GM12878 (cell line): ENCODE measurements at regions not wholly inside any gene's neighbourhood (a gene's known extent, or its start where the extent isn't known, plus 50 kb on each side); places are given as distances from the start of the nearest gene placed in this dataset.

Experiments
- ATAC-seq: fragments of 200-7000 bp; cut with Tn5 transposase; 3 replicates; pipeline ENCODE4 v1.9.1; 2020; ENCODE audit warnings: mild to moderate bottlenecking, moderate library complexity
- BruUV-seq: library from RNA; stranded (reverse); fragments of 400-500 nt; replicated peaks from 2 replicates; lab custom pipeline; 2021; lab: Mats Ljungman, UMichigan
- CTCF ChIA-PET: fragments of 300-600 bp; sonication (Branson Sonifier 250); formaldehyde crosslinking; extraction: SDS; loops from one replicate; lab custom pipeline; 2021; ENCODE audit warnings: inconsistent platforms; lab: Yijun Ruan, JAX
- POLR2A ChIA-PET: fragments of 350-600 bp; formaldehyde crosslinking; extraction: SDS; loops from one replicate; lab custom pipeline; 2021; ENCODE audit warnings: inconsistent platforms; lab: Charles Lee
- RAD21 ChIA-PET: fragments of 300-600 bp; sonication (Branson Sonifier 250); formaldehyde crosslinking; loops from one replicate; lab custom pipeline; 2023; ENCODE audit warnings: antibody characterized with exemption; ENCODE audit not compliant: unreplicated experiment; lab: Charles Lee
- SMC1A ChIA-PET: fragments of 300-600 bp; sonication (Branson Sonifier 250); formaldehyde crosslinking; loops from one replicate; lab custom pipeline; 2023; ENCODE audit not compliant: unreplicated experiment, uncharacterized antibody; lab: Charles Lee
- DNase-seq: peaks from one replicate; pipeline ENCODE4 v3.0.0-alpha.2; 2011; ENCODE audit warnings: low read depth, low spot score
- FAIRE-seq: peaks from 3 replicates; lab custom pipeline; 2011; peaks lifted over from hg19 to GRCh38; lab: Jason Lieb, UNC
- H2AFZ ChIP-seq: 2 replicates; pipeline ENCODE4 v1.6.0; 2011; ENCODE audit warnings: low read depth, low read length, control low read depth; ENCODE audit not compliant: control insufficient read depth
- H3K27ac ChIP-seq: 2 replicates; pipeline ENCODE4 v1.5.1; 2011; ENCODE audit warnings: control low read depth; ENCODE audit not compliant: control insufficient read depth, insufficient read depth
- H3K27me3 ChIP-seq, 2 experiments: replicated peaks in 1 of 2; 2 replicates each; pipeline versions ENCODE4 v1.6.0 to v1.6.1; 2011; ENCODE audit warnings: low read length in 1 of 2; ENCODE audit not compliant: control insufficient read depth in 2 of 2, insufficient read depth in 2 of 2
- H3K36me3 ChIP-seq, 2 experiments: 2 replicates each; pipeline ENCODE4 v1.5.1; 2011; ENCODE audit warnings: low read length in 1 of 2; ENCODE audit not compliant: control insufficient read depth in 2 of 2, insufficient read depth in 2 of 2
- H3K4me1 ChIP-seq: 2 replicates; pipeline ENCODE4 v1.6.1; 2011; ENCODE audit warnings: mild to moderate bottlenecking, low read length, moderate library complexity, mixed read lengths; ENCODE audit not compliant: control insufficient read depth, insufficient read depth
- H3K4me2 ChIP-seq: 2 replicates; pipeline ENCODE4 v1.6.0; 2011; ENCODE audit warnings: control low read depth; ENCODE audit not compliant: control insufficient read depth, insufficient read depth
- H3K4me3 ChIP-seq: fragments of 200-600 bp; sonication (generic); 2 replicates; pipeline ENCODE4 v1.5.1; 2016
- H3K79me2 ChIP-seq: 2 replicates; pipeline ENCODE4 v1.6.0; 2011; ENCODE audit warnings: low read length; ENCODE audit not compliant: control insufficient read depth, insufficient read depth
- H3K9ac ChIP-seq: 2 replicates; pipeline ENCODE4 v1.8.0; 2011; ENCODE audit warnings: low read length, control low read depth, mixed read lengths; ENCODE audit not compliant: control insufficient read depth, insufficient read depth
- H3K9me3 ChIP-seq: replicated peaks from 3 replicates; pipeline ENCODE4 v1.5.1; 2011; ENCODE audit warnings: mild to moderate bottlenecking, low read length; ENCODE audit not compliant: control insufficient read depth, insufficient read depth
- H4K20me1 ChIP-seq: 2 replicates; pipeline ENCODE4 v1.6.0; 2011; ENCODE audit not compliant: control insufficient read depth, insufficient read depth
- BRCA1 ChIP-seq: IDR thresholded peaks from 2 replicates; pipeline ENCODE4 v1.6.1; 2011; ENCODE audit warnings: low read depth, low read length, improper control_type of control experiment
- CHD1 ChIP-seq: IDR thresholded peaks from 2 replicates; pipeline ENCODE4 v1.6.1; 2012; ENCODE audit warnings: low read depth, low read length, improper control_type of control experiment
- CREB1 ChIP-seq: IDR thresholded peaks from 2 replicates; pipeline ENCODE4 v1.6.1; 2012; ENCODE audit warnings: low read depth, mild to moderate bottlenecking, inconsistent platforms
- FOXK2 ChIP-seq: fragments of 450-650 bp; IDR thresholded peaks from 2 replicates; pipeline ENCODE4 v1.6.1; 2017; ENCODE audit warnings: mild to moderate bottlenecking, moderate library complexity
- FOXM1 ChIP-seq: IDR thresholded peaks from 2 replicates; pipeline ENCODE4 v1.6.1; 2012; ENCODE audit warnings: low read depth, mild to moderate bottlenecking, inconsistent platforms, low read length, moderate library complexity
- GATAD2B ChIP-seq: fragments of 450-650 bp; conservative IDR thresholded peaks from 2 replicates; pipeline ENCODE4 v1.6.1; 2017; ENCODE audit warnings: low read depth, mild to moderate bottlenecking, moderate library complexity
- JUND ChIP-seq: IDR thresholded peaks from 2 replicates; pipeline ENCODE4 v1.6.1; 2012; ENCODE audit warnings: low read depth, mild to moderate bottlenecking, low read length, improper control_type of control experiment, moderate library complexity
- NBN ChIP-seq: fragments of 450-650 bp; IDR thresholded peaks from 2 replicates; pipeline ENCODE4 v1.6.1; 2016
- NFIC ChIP-seq: IDR thresholded peaks from 2 replicates; pipeline ENCODE4 v1.6.1; 2012; ENCODE audit warnings: low read depth, mild to moderate bottlenecking, inconsistent platforms, low read length, moderate library complexity
- POLR2AphosphoS5 ChIP-seq: IDR thresholded peaks from 2 replicates; pipeline ENCODE4 v1.6.1; 2011; ENCODE audit warnings: mild to moderate bottlenecking, low read length, inconsistent platforms
- SMAD1 ChIP-seq: fragments of 450-650 bp; IDR thresholded peaks from 2 replicates; pipeline ENCODE4 v1.6.1; 2018; ENCODE audit warnings: mild to moderate bottlenecking, low read depth; ENCODE audit not compliant: partially characterized antibody
- SMC3 ChIP-seq: IDR thresholded peaks from 2 replicates; pipeline ENCODE4 v1.6.1; 2011; ENCODE audit warnings: low read length, improper control_type of control experiment, borderline replicate concordance
- SREBF2 ChIP-seq: IDR thresholded peaks from 2 replicates; pipeline ENCODE4 v1.6.1; 2012; ENCODE audit warnings: mild to moderate bottlenecking, low read length
- SRF ChIP-seq, 2 experiments: IDR thresholded peaks; 2 replicates each; pipeline ENCODE4 v1.6.1; 2011; ENCODE audit warnings: low read depth in 2 of 2, low read length in 2 of 2, mild to moderate bottlenecking in 1 of 2, moderate library complexity in 1 of 2
- TCF3 ChIP-seq: IDR thresholded peaks from 2 replicates; pipeline ENCODE4 v1.6.1; 2012; ENCODE audit warnings: low read depth, mild to moderate bottlenecking, low read length, borderline replicate concordance; ENCODE audit not compliant: insufficient read depth
- ZBED1 ChIP-seq: IDR thresholded peaks from 2 replicates; pipeline ENCODE4 v1.6.1; 2016; ENCODE audit warnings: borderline replicate concordance
- ZSCAN29 ChIP-seq: fragments of 450-650 bp; IDR thresholded peaks from 2 replicates; pipeline ENCODE4 v1.6.1; 2017; ENCODE audit warnings: mild to moderate bottlenecking, moderate library complexity
- WGBS: methylation state at CpG from one replicate; pipeline ENCODE4 v1.1.6; 2016; ENCODE audit warnings: low lambda C conversion rate; ENCODE audit not compliant: insufficient replicate concordance, insufficient coverage; ENCODE audit errors: missing lambda C conversion rate; 5-methylcytosine and 5-hydroxymethylcytosine counted together
- in situ Hi-C: fragments of 300-500 bp; cut with MboI; formaldehyde crosslinking; loops from 9 replicates; pipeline ENCODE4 v1.14.3; 2018; ENCODE audit warnings: mixed read lengths
- intact Hi-C: fragments of 100-400 bp; cut with micrococcal nuclease; formaldehyde crosslinking; loops from one replicate; pipeline ENCODE4 v1.14.2; 2022; ENCODE audit not compliant: unreplicated experiment
- TF ChIP-seq, protein P1 (sequence below): fragments of 450-650 bp; IDR thresholded peaks from 2 replicates; pipeline ENCODE4 v1.6.1; 2018; ENCODE audit warnings: mild to moderate bottlenecking, low read depth, moderate library complexity; ENCODE audit not compliant: partially characterized antibody
- TF ChIP-seq, protein P2 (sequence below): IDR thresholded peaks from 2 replicates; pipeline ENCODE4 v1.6.1; 2012; ENCODE audit warnings: low read length, inconsistent platforms
- TF ChIP-seq, protein P3 (sequence below): IDR thresholded peaks from 2 replicates; pipeline ENCODE4 v1.6.1; 2012; ENCODE audit warnings: low read depth, low read length, improper control_type of control experiment

DNA sequence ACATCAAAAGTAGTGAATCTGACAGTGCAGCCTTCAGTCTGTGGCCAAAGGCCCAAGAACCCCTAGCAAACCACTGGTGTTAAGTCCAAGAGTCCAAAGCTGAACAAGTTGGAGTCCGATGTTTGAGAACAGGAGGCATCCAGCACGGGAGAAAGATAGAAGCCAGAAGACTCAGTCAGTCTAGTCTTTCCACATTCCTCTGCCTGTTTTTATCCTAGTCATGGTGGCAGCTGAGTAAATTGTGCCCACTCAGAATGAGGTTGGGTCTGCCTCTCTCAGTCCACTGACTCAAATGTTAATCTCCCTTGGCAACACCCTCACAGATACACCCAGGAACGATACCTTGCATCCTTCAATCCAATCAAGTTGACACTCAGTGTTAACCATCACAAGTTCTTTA, 1255.4 kb downstream of the LRFN5 start (continued):
- TF ChIP-seq, protein P1, sequence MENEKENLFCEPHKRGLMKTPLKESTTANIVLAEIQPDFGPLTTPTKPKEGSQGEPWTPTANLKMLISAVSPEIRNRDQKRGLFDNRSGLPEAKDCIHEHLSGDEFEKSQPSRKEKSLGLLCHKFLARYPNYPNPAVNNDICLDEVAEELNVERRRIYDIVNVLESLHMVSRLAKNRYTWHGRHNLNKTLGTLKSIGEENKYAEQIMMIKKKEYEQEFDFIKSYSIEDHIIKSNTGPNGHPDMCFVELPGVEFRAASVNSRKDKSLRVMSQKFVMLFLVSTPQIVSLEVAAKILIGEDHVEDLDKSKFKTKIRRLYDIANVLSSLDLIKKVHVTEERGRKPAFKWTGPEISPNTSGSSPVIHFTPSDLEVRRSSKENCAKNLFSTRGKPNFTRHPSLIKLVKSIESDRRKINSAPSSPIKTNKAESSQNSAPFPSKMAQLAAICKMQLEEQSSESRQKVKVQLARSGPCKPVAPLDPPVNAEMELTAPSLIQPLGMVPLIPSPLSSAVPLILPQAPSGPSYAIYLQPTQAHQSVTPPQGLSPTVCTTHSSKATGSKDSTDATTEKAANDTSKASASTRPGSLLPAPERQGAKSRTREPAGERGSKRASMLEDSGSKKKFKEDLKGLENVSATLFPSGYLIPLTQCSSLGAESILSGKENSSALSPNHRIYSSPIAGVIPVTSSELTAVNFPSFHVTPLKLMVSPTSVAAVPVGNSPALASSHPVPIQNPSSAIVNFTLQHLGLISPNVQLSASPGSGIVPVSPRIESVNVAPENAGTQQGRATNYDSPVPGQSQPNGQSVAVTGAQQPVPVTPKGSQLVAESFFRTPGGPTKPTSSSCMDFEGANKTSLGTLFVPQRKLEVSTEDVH: no peak
- TF ChIP-seq ZBED1 (no peak), SREBF2 (no peak), ZSCAN29 (no peak)
- TF ChIP-seq, protein P2, sequence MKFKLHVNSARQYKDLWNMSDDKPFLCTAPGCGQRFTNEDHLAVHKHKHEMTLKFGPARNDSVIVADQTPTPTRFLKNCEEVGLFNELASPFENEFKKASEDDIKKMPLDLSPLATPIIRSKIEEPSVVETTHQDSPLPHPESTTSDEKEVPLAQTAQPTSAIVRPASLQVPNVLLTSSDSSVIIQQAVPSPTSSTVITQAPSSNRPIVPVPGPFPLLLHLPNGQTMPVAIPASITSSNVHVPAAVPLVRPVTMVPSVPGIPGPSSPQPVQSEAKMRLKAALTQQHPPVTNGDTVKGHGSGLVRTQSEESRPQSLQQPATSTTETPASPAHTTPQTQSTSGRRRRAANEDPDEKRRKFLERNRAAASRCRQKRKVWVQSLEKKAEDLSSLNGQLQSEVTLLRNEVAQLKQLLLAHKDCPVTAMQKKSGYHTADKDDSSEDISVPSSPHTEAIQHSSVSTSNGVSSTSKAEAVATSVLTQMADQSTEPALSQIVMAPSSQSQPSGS: no peak

DNA sequence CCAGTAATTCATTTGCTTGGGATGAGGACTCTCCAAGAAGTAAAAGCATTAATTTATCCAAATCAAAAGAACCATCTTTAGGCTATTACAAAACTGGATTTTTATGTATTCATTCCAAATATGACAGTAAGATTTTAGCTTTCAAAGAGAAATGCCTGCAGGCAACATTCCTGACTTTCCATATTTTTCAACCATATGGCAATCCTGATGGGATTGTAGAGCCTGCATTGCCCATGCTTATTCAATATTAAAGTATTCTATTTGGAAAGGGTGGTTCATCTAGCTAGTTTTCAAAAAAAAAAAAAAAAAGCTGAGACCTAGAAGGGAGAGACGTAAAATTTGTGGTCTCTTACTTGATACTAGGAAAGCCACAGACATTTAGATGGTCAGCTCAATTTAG, 1253.7 kb downstream of the LRFN5 start:
- Histone ChIP-seq H4K20me1 (no peaks in the 10 kb centered on the region), H3K36me3 (no peaks in the 10 kb centered on the region), H3K27me3 (no peaks in the 10 kb centered on the region), H2AFZ (no peak overlapping the region), H3K4me1 (no peaks in the 10 kb centered on the region), H3K9me3 (no peaks in the 10 kb centered on the region), H3K27ac (no peak overlapping the region), H3K79me2 (no peaks in the 10 kb centered on the region), H3K9ac (no peak overlapping the region), H3K4me2 (no peak overlapping the region), H3K4me3 (no peak overlapping the region)
- ChIA-PET POLR2A (no interaction called here), SMC1A (no interaction called here), CTCF (no interaction called here), RAD21 (interaction anchor here (0.6 kb wide), 1 partner anchor 162 kb away, joined by 3 read pairs; no protein-coding TSS in a partner anchor)
- BruUV-seq: no TSS peak
- FAIRE-seq (no peak), DNase-seq (no peak), ATAC-seq (no peak)
- intact Hi-C loops: no loop called here
- 27% methylated on average over 1 of the region's 1 CpG for WGBS
- in situ Hi-C loops: no loop called here
- no peak for TF ChIP-seq FOXM1
- TF ChIP-seq NFIC: no peak
- no peak for TF ChIP-seq SRF (IDR thresholded peaks at IDR 0.05; ENCODE audit: low read depth in 2 of 2, low read length in 2 of 2)
- TF ChIP-seq SMC3: no peak
- TF ChIP-seq CHD1: no peak
- TF ChIP-seq SMAD1: no peak
- TF ChIP-seq JUND: no peak
- no peak for TF ChIP-seq FOXK2
- no peak for TF ChIP-seq TCF3
- TF ChIP-seq, protein P3, sequence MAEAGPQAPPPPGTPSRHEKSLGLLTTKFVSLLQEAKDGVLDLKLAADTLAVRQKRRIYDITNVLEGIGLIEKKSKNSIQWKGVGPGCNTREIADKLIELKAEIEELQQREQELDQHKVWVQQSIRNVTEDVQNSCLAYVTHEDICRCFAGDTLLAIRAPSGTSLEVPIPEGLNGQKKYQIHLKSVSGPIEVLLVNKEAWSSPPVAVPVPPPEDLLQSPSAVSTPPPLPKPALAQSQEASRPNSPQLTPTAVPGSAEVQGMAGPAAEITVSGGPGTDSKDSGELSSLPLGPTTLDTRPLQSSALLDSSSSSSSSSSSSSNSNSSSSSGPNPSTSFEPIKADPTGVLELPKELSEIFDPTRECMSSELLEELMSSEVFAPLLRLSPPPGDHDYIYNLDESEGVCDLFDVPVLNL: no peak
- no peak for TF ChIP-seq ZSCAN29
- no peak for TF ChIP-seq POLR2AphosphoS5
- no peak for TF ChIP-seq NBN
- TF ChIP-seq BRCA1: no peak
- no peak for TF ChIP-seq CREB1
- TF ChIP-seq GATAD2B: no peak
